ENCODE measurements at regions not wholly inside any gene's neighbourhood (a gene's known extent, or its start where the extent isn't known, plus 50 kb on each side); places are given as distances from the start of the nearest gene placed in this dataset.
A peak's percentile ranks its signal among the peaks of the same experiment; 100 is the strongest.

DNA sequence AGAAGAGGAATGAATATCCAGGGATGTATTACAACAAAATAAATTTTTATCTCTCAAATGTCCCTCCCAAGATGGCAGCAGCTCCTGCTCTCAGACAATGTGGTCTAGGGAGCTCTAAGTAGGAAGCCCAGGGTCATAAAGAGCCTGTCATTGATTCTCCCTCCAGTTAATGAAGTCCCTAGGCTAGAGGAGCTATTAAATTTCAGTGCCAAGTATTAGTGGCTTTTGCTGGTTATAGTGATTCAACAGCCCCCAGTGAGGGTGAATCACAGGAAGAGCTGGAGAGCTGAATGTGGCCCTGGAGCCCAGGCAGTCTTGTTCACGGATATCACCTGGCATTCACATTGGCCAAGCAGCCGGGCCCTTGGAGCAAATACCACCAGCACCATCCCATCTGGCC, 109.8 kb upstream of the YPEL5 start:
- peak; percentile 25 for DNase-seq (ENCODE audit: low read depth)
- no peak for TF ChIP-seq CTCF (IDR thresholded peaks at IDR 0.05; ENCODE audit: insufficient read depth, low read length, severe bottlenecking)
- no peak for FAIRE-seq
- Histone ChIP-seq H3K27me3 (ENCODE audit: control insufficient read depth, insufficient read depth, low read length) (no peaks in the 10 kb centered on the region), H3K36me3 (ENCODE audit: control insufficient read depth, insufficient read depth, low read length) (no peaks in the 10 kb centered on the region), H3K4me3 (ENCODE audit: low read depth, low read length) (no peak overlapping the region)

DNA sequence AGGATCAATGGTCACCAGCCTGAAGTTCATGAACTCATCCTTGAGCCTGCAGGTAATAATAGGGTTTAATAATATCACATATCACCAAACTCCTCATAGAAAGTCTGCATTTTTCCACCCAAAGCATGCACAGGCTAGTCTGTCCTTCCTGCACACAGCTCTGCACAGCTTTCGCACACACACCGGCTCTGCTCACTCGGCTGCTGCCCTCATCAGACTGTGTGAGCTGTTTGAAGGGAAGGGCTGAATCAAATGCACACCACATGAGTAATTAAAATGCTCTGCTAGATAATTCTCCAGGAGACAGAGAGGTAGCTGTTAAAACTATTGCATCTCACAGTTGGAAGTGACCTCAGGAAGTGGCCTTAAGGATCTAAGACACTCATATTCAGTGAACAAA, 108.4 kb upstream of the YPEL5 start:
- no peaks in the 10 kb centered on the region for H3K36me3 ChIP-seq (ENCODE audit: control insufficient read depth, insufficient read depth, low read length)

DNA sequence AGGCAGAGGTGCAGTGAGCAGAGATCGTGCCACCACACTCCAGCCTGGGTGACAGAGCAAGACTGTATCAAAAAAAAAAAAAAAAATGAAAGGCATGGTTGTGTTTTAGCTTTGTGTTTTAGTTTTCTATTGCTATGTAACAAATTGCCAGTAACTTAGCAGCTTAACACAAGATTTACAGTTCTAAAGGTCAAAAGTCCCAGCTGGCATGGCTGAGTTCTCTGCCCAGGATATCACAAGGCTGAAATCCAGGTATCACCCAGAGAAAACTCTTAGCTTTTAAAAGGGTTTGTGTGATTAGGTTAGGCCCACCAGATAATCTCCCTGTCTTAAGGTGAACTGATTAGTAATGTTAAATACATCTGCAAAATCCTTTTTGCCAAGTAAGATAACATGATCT, 107.7 kb upstream of the YPEL5 start:
- no peak for FAIRE-seq
- no peak overlapping the region for H3K4me3 ChIP-seq (ENCODE audit: low read depth, low read length)
- DNase-seq (ENCODE audit: low read depth), result no peak
- TF ChIP-seq CTCF (IDR thresholded peaks at IDR 0.05; ENCODE audit: insufficient read depth, low read length, severe bottlenecking), result no peak
- no peaks in the 10 kb centered on the region for H3K27me3 ChIP-seq (ENCODE audit: control insufficient read depth, insufficient read depth, low read length)
- H3K36me3 ChIP-seq (ENCODE audit: control insufficient read depth, insufficient read depth, low read length), result no peaks in the 10 kb centered on the region

More for the DNA sequence above, 108.4 kb upstream of the YPEL5 start:
- DNase-seq (ENCODE audit: low read depth) (peak; percentile 23), FAIRE-seq (no peak)
- TF ChIP-seq CTCF (IDR thresholded peaks at IDR 0.05; ENCODE audit: insufficient read depth, low read length, severe bottlenecking), result no peak
- Histone ChIP-seq H3K27me3 (ENCODE audit: control insufficient read depth, insufficient read depth, low read length) (no peaks in the 10 kb centered on the region), H3K4me3 (ENCODE audit: low read depth, low read length) (no peak overlapping the region)

DNA sequence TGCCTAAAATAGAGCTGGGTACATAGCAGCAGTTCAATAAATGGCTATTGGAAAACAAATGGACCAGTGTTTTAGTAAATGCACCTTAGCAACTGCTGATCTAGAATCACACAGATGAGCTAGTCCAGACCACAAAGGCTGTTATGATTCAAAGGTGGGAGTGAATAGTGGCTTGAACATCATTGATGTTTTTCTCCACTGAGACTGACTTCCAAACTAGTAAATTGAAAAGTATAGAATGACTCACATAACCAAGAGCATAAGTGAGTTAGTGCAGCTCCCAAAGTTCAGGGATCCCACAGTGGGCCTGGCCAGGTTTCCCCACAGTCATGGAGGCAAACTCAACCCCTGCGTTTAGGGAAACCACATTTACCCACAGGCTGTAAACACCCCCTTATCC, 106.7 kb upstream of the YPEL5 start:
- no peaks in the 10 kb centered on the region for H3K27me3 ChIP-seq (ENCODE audit: control insufficient read depth, insufficient read depth, low read length)
- no peak overlapping the region for H3K4me3 ChIP-seq (ENCODE audit: low read depth, low read length)
- no peak for FAIRE-seq
- TF ChIP-seq CTCF (IDR thresholded peaks at IDR 0.05; ENCODE audit: insufficient read depth, low read length, severe bottlenecking), result no peak
- H3K36me3 ChIP-seq (ENCODE audit: control insufficient read depth, insufficient read depth, low read length), result no peaks in the 10 kb centered on the region
- DNase-seq (ENCODE audit: low read depth), result no peak

GRCh38 chr2:30041884-30042283, 104.9 kb upstream of the YPEL5 start:
- DNase-seq (ENCODE audit: low read depth), result no peak
- H3K4me3 ChIP-seq (ENCODE audit: low read depth, low read length), result no peak overlapping the region
- TF ChIP-seq CTCF (IDR thresholded peaks at IDR 0.05; ENCODE audit: insufficient read depth, low read length, severe bottlenecking), result no peak
- no peak for FAIRE-seq
- no peaks in the 10 kb centered on the region for H3K27me3 ChIP-seq (ENCODE audit: control insufficient read depth, insufficient read depth, low read length)
- no peaks in the 10 kb centered on the region for H3K36me3 ChIP-seq (ENCODE audit: control insufficient read depth, insufficient read depth, low read length)

DNA sequence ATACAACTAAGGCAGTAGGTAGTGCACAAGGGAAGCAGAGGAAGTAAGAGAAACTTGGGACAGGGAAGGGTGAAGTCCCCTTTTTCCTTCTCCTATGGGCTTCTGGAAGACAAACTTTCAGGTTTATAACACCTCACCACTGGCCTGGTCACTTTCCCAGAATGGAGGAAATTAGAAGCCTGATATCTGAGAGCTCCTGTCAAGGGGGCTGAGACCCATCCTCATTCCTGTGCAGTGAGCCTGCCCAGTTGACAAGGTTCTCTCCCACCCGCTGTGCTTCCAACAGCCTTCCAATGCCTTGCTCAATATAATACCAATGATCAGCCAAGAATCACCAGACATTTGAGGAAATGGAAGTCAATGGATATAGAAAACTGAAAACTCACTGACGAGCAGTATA, 100.4 kb upstream of the YPEL5 start:
- no peak overlapping the region for H3K4me3 ChIP-seq (ENCODE audit: low read depth, low read length)
- H3K36me3 ChIP-seq (ENCODE audit: control insufficient read depth, insufficient read depth, low read length), result no peaks in the 10 kb centered on the region
- no peaks in the 10 kb centered on the region for H3K27me3 ChIP-seq (ENCODE audit: control insufficient read depth, insufficient read depth, low read length)
- FAIRE-seq, result no peak
- DNase-seq (ENCODE audit: low read depth), result no peak
- TF ChIP-seq CTCF (IDR thresholded peaks at IDR 0.05; ENCODE audit: insufficient read depth, low read length, severe bottlenecking), result no peak
